Inflammatory macrophage treated with lipopolysaccharide for 4 hours (primary cell): ENCODE measurements at regions not wholly inside any gene's neighbourhood (a gene's known extent, or its start where the extent isn't known, plus 50 kb on each side); places are given as distances from the start of the nearest gene placed in this dataset.
"Not testable (repeated sequence)": the region's sequence is repeated elsewhere in the genome, so short reads cannot be mapped to it uniquely, and the experiment has no call there.

Experiments used
- DNase-seq: peaks from one replicate; pipeline ENCODE4 v3.0.0-alpha.2; 2020

- no peak for DNase-seq
Observed at GRCh38 chr20:48398506-48399449, 429.0 kb downstream of the PREX1 start.

GRCh38 chr20:48396981-48397861 lies 430.6 kb downstream of the PREX1 start:
- DNase-seq, result not testable (repeated sequence)

GRCh38 chr20:48395816-48396546 lies 431.8 kb downstream of the PREX1 start:
- no peak for DNase-seq

- no peak for DNase-seq
Observed at GRCh38 chr20:48394415-48395081, 433.3 kb downstream of the PREX1 start.

GRCh38 chr20:48393737-48394314 lies 434.0 kb downstream of the PREX1 start:
- DNase-seq, result no peak

GRCh38 chr20:48393311-48393685 lies 434.5 kb downstream of the PREX1 start:
- no peak for DNase-seq

GRCh38 chr20:48392407-48393310 lies 435.1 kb downstream of the PREX1 start:
- DNase-seq, result no peak

GRCh38 chr20:48390981-48391380 lies 436.8 kb downstream of the PREX1 start:
- DNase-seq, result no peak

- no peak for DNase-seq
Observed at GRCh38 chr20:48387675-48388074, 440.1 kb downstream of the PREX1 start.

GRCh38 chr20:48385527-48385926 lies 442.3 kb downstream of the PREX1 start:
- DNase-seq, result no peak

GRCh38 chr20:48385114-48385513 lies 442.7 kb downstream of the PREX1 start:
- DNase-seq, result no peak

GRCh38 chr20:48384147-48384818 lies 443.5 kb downstream of the PREX1 start:
- no peak for DNase-seq

GRCh38 chr20:48383252-48383651 lies 444.5 kb downstream of the PREX1 start:
- no peak for DNase-seq

- no peak for DNase-seq
Observed at GRCh38 chr20:48382304-48382703, 445.5 kb downstream of the PREX1 start.

GRCh38 chr20:48381353-48382120 lies 446.3 kb downstream of the PREX1 start:
- no peak for DNase-seq

- DNase-seq, result no peak
Observed at GRCh38 chr20:48380661-48381060, 447.1 kb downstream of the PREX1 start.

GRCh38 chr20:48378976-48379675 lies 448.7 kb downstream of the PREX1 start:
- DNase-seq, result no peak

- no peak for DNase-seq
Observed at GRCh38 chr20:48377940-48378339, 449.9 kb downstream of the PREX1 start.

GRCh38 chr20:48375804-48376203 lies 452.0 kb downstream of the PREX1 start:
- DNase-seq, result no peak
